PC-9 (cell line): ENCODE measurements at regions not wholly inside any gene's neighbourhood (a gene's known extent, or its start where the extent isn't known, plus 50 kb on each side); places are given as distances from the start of the nearest gene placed in this dataset.

ENCODE experiments used
- BruUV-seq: library from RNA; stranded (reverse); fragments of 400-500 nt; replicated peaks from 2 replicates; lab custom pipeline; 2021; lab: Mats Ljungman, UMichigan
- CTCF ChIA-PET: fragments of 300-600 bp; sonication (Branson Sonifier 250); formaldehyde crosslinking; loops from one replicate; lab custom pipeline; 2022; ENCODE audit warnings: antibody characterized with exemption; lab: Charles Lee
- POLR2A ChIA-PET: fragments of 300-600 bp; sonication (Branson Sonifier 250); formaldehyde crosslinking; loops from one replicate; lab custom pipeline; 2022; ENCODE audit warnings: antibody characterized with exemption; ENCODE audit not compliant: unreplicated experiment; lab: Charles Lee
- DNase-seq, 2 experiments: peaks; one replicate each; pipeline versions ENCODE4 v3.0.0 to v3.0.0-alpha.2; 2015 to 2022; ENCODE audit warnings: mixed read lengths in 1 of 2
- H2AFZ ChIP-seq: fragments of 200-600 bp; sonication (generic); 2 replicates; pipeline ENCODE4 v1.8.1; 2017; ENCODE audit warnings: antibody characterized with exemption
- H3F3A ChIP-seq: fragments of 200-600 bp; sonication (generic); 2 replicates; pipeline ENCODE4 v1.8.1; 2017; ENCODE audit warnings: antibody characterized with exemption, mild to moderate bottlenecking, low read depth; ENCODE audit not compliant: insufficient read depth
- H3K27ac ChIP-seq: fragments of 200-600 bp; sonication (generic); 2 replicates; pipeline ENCODE4 v1.6.1; 2016; ENCODE audit warnings: mixed run types
- H3K27me3 ChIP-seq: fragments of 200-600 bp; sonication (generic); 2 replicates; pipeline ENCODE4 v1.6.1; 2016; ENCODE audit warnings: low read depth, mixed run types; ENCODE audit not compliant: insufficient read depth
- H3K36me3 ChIP-seq: fragments of 200-600 bp; sonication (generic); 2 replicates; pipeline ENCODE4 v1.6.1; 2016; ENCODE audit warnings: low read depth, mixed run types
- H3K4me1 ChIP-seq: fragments of 200-600 bp; sonication (generic); replicated peaks from 2 replicates; pipeline ENCODE4 v1.6.1; 2016; ENCODE audit warnings: mixed run types; ENCODE audit not compliant: insufficient read depth
- H3K4me2 ChIP-seq: fragments of 200-600 bp; sonication (generic); 2 replicates; pipeline ENCODE4 v1.6.1; 2017; ENCODE audit warnings: mixed run types
- H3K4me3 ChIP-seq: fragments of 200-600 bp; sonication (generic); 2 replicates; pipeline ENCODE4 v1.6.1; 2016; ENCODE audit warnings: mixed run types
- H3K79me2 ChIP-seq: fragments of 200-600 bp; sonication (generic); 2 replicates; pipeline ENCODE4 v1.6.1; 2017; ENCODE audit warnings: low read depth, mixed run types
- H3K9me2 ChIP-seq: fragments of 200-600 bp; sonication (generic); 2 replicates; pipeline ENCODE4 v1.8.1; 2017; ENCODE audit warnings: mild to moderate bottlenecking; ENCODE audit not compliant: insufficient read depth
- H3K9me3 ChIP-seq: fragments of 200-600 bp; sonication (generic); 2 replicates; pipeline ENCODE4 v1.8.1; 2016; ENCODE audit warnings: low read depth; ENCODE audit not compliant: insufficient read depth
- H4K20me1 ChIP-seq: fragments of 200-600 bp; sonication (generic); 2 replicates; pipeline ENCODE4 v1.8.1; 2017; ENCODE audit not compliant: insufficient read depth
- CTCF ChIP-seq: fragments of 200-600 bp; sonication (generic); conservative IDR thresholded peaks from 2 replicates; pipeline ENCODE4 v1.6.1; 2017; ENCODE audit warnings: mixed run types, antibody characterized with exemption, mild to moderate bottlenecking, moderate library complexity
- EZH2 ChIP-seq: fragments of 200-600 bp; sonication (generic); IDR thresholded peaks from 2 replicates; pipeline ENCODE4 v1.8.0; 2017; ENCODE audit warnings: antibody characterized with exemption, low read depth
- intact Hi-C: fragments of 100-400 bp; cut with micrococcal nuclease; formaldehyde crosslinking; loops from one replicate; pipeline ENCODE4 v1.10.0; 2022; ENCODE audit not compliant: unreplicated experiment

- H3F3A ChIP-seq: no peaks in the 10 kb centered on the region
- ChIA-PET POLR2A (no interaction called here), CTCF (no interaction called here)
- no peaks in the 10 kb centered on the region for H3K79me2 ChIP-seq
- no peak overlapping the region for H3K4me3 ChIP-seq
- TF ChIP-seq CTCF: no peak
- TF ChIP-seq EZH2: no peak
- intact Hi-C loops: no loop called here
- no peaks in the 10 kb centered on the region for H4K20me1 ChIP-seq
- H3K4me2 ChIP-seq: no peak overlapping the region
- no peaks in the 10 kb centered on the region for H3K4me1 ChIP-seq
- H2AFZ ChIP-seq: no peak overlapping the region
- no peak overlapping the region for H3K27ac ChIP-seq
- DNase-seq: no peak
- BruUV-seq: no TSS peak
- no peaks in the 10 kb centered on the region for H3K36me3 ChIP-seq
- no peaks in the 10 kb centered on the region for H3K9me2 ChIP-seq
- peaks cover 72% of the 10 kb centered on the region for H3K27me3 ChIP-seq
- no peaks in the 10 kb centered on the region for H3K9me3 ChIP-seq
Observed at GRCh38 chr13:28560612-28561011, 65.7 kb upstream of the FLT1 start.

- Histone ChIP-seq H3K27me3 (peaks cover 69% of the 10 kb centered on the region), H3F3A (no peaks in the 10 kb centered on the region), H3K4me3 (no peak overlapping the region), H3K36me3 (no peaks in the 10 kb centered on the region), H4K20me1 (no peaks in the 10 kb centered on the region), H3K27ac (no peak overlapping the region), H3K79me2 (no peaks in the 10 kb centered on the region), H3K9me3 (no peaks in the 10 kb centered on the region), H3K4me2 (no peak overlapping the region), H2AFZ (no peak overlapping the region), H3K9me2 (no peaks in the 10 kb centered on the region), H3K4me1 (no peaks in the 10 kb centered on the region)
- DNase-seq: no peak
- ChIA-PET POLR2A (no interaction called here), CTCF (no interaction called here)
- TF ChIP-seq EZH2 (no peak), CTCF (no peak)
- intact Hi-C loops: no loop called here
- BruUV-seq: no TSS peak
Observed at GRCh38 chr13:28559636-28560259, 64.8 kb upstream of the FLT1 start.

GRCh38 chr13:28558567-28558966, 63.6 kb upstream of the FLT1 start:
- POLR2A ChIA-PET: no interaction called here
- no peaks in the 10 kb centered on the region for H3K9me3 ChIP-seq
- H4K20me1 ChIP-seq: no peaks in the 10 kb centered on the region
- peaks cover 70% of the 10 kb centered on the region for H3K27me3 ChIP-seq
- no peak for DNase-seq
- no peaks in the 10 kb centered on the region for H3K9me2 ChIP-seq
- TF ChIP-seq EZH2 (no peak), CTCF (no peak)
- H2AFZ ChIP-seq: no peak overlapping the region
- H3K36me3 ChIP-seq: no peaks in the 10 kb centered on the region
- H3K27ac ChIP-seq: no peak overlapping the region
- BruUV-seq: no TSS peak
- H3K4me1 ChIP-seq: no peaks in the 10 kb centered on the region
- H3K4me3 ChIP-seq: no peak overlapping the region
- H3K79me2 ChIP-seq: no peaks in the 10 kb centered on the region
- no peaks in the 10 kb centered on the region for H3F3A ChIP-seq
- H3K4me2 ChIP-seq: no peak overlapping the region
- CTCF ChIA-PET: no interaction called here
- intact Hi-C loops: no loop called here
